BJ (cell line): ENCODE measurements at regions not wholly inside any gene's neighbourhood (a gene's known extent, or its start where the extent isn't known, plus 50 kb on each side); places are given as distances from the start of the nearest gene placed in this dataset.

ENCODE experiments used
- CTCF ChIA-PET: fragments of 350-600 bp; formaldehyde crosslinking; extraction: SDS; loops from one replicate; lab custom pipeline; 2021; ENCODE audit warnings: antibody characterized with exemption, inconsistent platforms; lab: Yijun Ruan, JAX
- POLR2A ChIA-PET: fragments of 300-600 bp; sonication (Branson Sonifier 250); formaldehyde crosslinking; extraction: SDS; loops from one replicate; lab custom pipeline; 2021; ENCODE audit warnings: antibody characterized with exemption; lab: Charles Lee
- DNase-seq: peaks from one replicate; pipeline ENCODE4 v3.0.0-alpha.2; 2011; ENCODE audit warnings: low read depth
- H3K27me3 ChIP-seq: 2 replicates; pipeline ENCODE4 v1.6.0; 2011; ENCODE audit warnings: low read length; ENCODE audit not compliant: control insufficient read depth, insufficient read depth
- H3K36me3 ChIP-seq: 2 replicates; pipeline ENCODE4 v1.5.1; 2011; ENCODE audit warnings: low read length; ENCODE audit not compliant: control insufficient read depth, insufficient read depth
- H3K4me3 ChIP-seq: 2 replicates; pipeline ENCODE4 v1.5.1; 2011; ENCODE audit warnings: low read depth, mild to moderate bottlenecking, control low read depth, low read length
- TF ChIP-seq, protein P1 (sequence below): IDR thresholded peaks from 2 replicates; pipeline ENCODE4 v1.5.1; 2011; ENCODE audit warnings: low read depth, mild to moderate bottlenecking, control low read depth, inconsistent platforms, low read length, moderate library complexity; ENCODE audit not compliant: insufficient read depth

DNA sequence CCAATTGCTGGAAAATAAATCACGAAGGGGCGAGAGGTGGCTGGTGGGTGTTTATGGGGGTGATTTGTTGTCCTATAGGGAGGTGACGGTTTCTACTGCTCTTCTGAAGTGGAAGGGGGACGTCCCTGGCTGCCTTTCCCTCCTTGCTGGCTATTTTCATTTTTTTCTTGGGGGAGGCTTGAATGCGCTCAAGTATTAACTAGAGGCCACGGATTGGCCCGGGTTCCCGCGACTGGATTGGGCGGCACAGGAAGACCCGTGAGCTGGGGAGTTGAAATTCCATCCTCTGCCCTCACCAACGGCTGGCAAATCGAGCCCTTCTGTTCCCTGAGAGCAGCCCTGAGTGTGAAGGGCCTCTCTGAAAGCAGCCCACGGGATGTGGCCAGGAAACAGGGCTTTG, 176.5 kb upstream of the SPRED2 start:
- TF ChIP-seq, protein P1, sequence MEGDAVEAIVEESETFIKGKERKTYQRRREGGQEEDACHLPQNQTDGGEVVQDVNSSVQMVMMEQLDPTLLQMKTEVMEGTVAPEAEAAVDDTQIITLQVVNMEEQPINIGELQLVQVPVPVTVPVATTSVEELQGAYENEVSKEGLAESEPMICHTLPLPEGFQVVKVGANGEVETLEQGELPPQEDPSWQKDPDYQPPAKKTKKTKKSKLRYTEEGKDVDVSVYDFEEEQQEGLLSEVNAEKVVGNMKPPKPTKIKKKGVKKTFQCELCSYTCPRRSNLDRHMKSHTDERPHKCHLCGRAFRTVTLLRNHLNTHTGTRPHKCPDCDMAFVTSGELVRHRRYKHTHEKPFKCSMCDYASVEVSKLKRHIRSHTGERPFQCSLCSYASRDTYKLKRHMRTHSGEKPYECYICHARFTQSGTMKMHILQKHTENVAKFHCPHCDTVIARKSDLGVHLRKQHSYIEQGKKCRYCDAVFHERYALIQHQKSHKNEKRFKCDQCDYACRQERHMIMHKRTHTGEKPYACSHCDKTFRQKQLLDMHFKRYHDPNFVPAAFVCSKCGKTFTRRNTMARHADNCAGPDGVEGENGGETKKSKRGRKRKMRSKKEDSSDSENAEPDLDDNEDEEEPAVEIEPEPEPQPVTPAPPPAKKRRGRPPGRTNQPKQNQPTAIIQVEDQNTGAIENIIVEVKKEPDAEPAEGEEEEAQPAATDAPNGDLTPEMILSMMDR: no peak
- POLR2A ChIA-PET: no interaction called here

GRCh38 chr2:65608466-65608865, 176.1 kb upstream of the SPRED2 start:
- ChIA-PET CTCF (no interaction called here), POLR2A (no interaction called here)
- TF ChIP-seq, protein P1: no peak
- no peaks in the 10 kb centered on the region for H3K36me3 ChIP-seq
- DNase-seq: no peak
- H3K4me3 ChIP-seq: no peak overlapping the region
- peaks cover 13% of the 10 kb centered on the region for H3K27me3 ChIP-seq

More for the DNA sequence above, 176.5 kb upstream of the SPRED2 start:
- Histone ChIP-seq H3K36me3 (no peaks in the 10 kb centered on the region), H3K4me3 (no peak overlapping the region), H3K27me3 (peaks cover 13% of the 10 kb centered on the region)
- CTCF ChIA-PET: no interaction called here
- no peak for DNase-seq

- TF ChIP-seq, protein P1: no peak
- ChIA-PET POLR2A (no interaction called here), CTCF (no interaction called here)
- no peak for DNase-seq
- peaks cover 13% of the 10 kb centered on the region for H3K27me3 ChIP-seq
- H3K36me3 ChIP-seq: no peaks in the 10 kb centered on the region
- no peak overlapping the region for H3K4me3 ChIP-seq
Observed at GRCh38 chr2:65607662-65608305, 175.4 kb upstream of the SPRED2 start.

DNA sequence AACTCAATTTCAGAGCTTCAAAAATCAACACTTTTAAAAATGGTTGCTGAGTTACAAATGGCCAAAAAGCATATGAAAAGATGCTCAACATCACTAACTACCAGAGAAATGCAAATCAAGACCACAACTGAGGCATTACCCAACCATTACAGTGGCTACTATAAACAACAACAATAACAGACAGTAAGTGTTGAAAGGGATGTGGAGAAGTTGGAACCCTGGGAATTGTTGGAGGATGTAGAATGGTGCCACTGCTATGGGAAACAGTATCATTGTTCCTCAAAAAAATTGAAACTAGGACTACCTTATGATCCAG, 173.3 kb upstream of the SPRED2 start:
- Histone ChIP-seq H3K4me3 (no peak overlapping the region), H3K36me3 (no peaks in the 10 kb centered on the region), H3K27me3 (peaks cover 13% of the 10 kb centered on the region)
- TF ChIP-seq, protein P1: no peak
- POLR2A ChIA-PET: no interaction called here
- DNase-seq: no peak
- CTCF ChIA-PET: no interaction called here

DNA sequence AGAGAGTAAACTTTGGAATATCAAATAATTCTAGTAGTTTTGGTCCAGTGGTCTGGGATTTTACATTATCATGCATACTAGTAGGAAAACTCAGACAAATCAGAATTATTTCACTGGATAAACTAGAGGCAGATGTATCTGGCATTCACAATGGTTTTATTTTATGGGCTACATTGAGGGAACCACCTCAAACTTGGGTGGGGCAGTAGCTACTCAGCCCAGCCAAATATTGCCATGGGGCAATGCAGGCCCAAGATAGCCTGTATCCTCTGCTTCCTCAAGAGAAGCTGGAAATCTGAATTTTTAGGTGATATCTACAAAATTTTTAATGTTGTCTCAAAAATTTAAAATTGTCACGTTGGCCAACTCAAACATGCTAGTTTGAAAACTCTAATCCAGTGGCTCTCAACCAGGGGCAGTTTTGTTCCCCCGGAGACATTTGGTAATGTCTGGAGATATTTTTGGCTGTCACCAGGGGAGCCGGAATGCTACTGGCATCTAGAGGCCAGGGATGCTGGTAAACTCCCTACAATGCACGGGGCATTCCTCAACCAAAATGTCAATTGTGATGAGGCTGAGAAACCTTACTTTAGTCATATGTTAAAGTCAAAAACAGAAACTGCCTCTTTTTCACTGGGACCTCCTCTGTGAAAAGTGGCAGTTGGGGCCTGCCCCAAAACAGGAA, 172.8 kb upstream of the SPRED2 start:
- TF ChIP-seq, protein P1: no peak
- no peaks in the 10 kb centered on the region for H3K36me3 ChIP-seq
- DNase-seq: no peak
- peaks cover 13% of the 10 kb centered on the region for H3K27me3 ChIP-seq
- ChIA-PET POLR2A (no interaction called here), CTCF (interaction anchor here (1.6 kb wide), 1 partner anchor 16 kb away, joined by 5 read pairs; no protein-coding TSS in a partner anchor)
- no peak overlapping the region for H3K4me3 ChIP-seq
